GM19240 (cell line): ENCODE measurements at regions not wholly inside any gene's neighbourhood (a gene's known extent, or its start where the extent isn't known, plus 50 kb on each side); places are given as distances from the start of the nearest gene placed in this dataset.
"Not testable (repeated sequence)": the region's sequence is repeated elsewhere in the genome, so short reads cannot be mapped to it uniquely, and the experiment has no call there.

Source experiments
- DNase-seq: peaks from one replicate; pipeline ENCODE4 v3.0.0; 2011; ENCODE audit warnings: low spot score; ENCODE audit not compliant: insufficient read length

DNA sequence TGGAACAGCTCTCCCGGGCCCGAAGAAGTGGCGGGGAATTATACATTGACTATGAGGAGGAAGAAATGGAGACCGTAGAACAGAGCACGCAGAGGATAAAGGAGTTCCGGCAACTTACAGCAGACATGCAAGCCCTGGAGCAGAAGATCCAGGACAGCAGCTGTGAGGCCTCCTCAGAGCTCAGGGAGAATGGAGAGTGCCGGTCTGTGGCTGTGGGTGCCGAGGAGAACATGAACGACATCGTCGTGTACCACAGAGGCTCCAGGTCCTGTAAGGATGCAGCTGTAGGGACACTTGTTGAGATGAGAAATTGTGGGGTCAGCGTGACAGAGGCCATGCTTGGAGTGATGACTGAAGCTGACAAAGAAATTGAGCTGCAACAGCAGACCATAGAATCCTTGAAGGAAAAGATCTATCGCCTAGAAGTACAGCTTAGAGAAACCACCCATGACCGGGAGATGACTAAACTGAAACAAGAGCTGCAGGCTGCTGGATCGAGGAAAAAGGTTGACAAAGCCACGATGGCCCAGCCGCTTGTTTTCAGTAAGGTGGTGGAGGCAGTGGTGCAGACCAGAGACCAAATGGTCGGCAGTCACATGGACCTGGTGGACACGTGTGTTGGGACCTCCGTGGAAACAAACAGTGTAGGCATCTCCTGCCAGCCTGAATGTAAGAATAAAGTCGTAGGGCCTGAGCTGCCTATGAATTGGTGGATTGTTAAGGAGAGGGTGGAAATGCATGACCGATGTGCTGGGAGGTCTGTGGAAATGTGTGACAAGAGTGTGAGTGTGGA is 129.5 kb upstream of the DMRT1 start:
- DNase-seq = no peak

DNA sequence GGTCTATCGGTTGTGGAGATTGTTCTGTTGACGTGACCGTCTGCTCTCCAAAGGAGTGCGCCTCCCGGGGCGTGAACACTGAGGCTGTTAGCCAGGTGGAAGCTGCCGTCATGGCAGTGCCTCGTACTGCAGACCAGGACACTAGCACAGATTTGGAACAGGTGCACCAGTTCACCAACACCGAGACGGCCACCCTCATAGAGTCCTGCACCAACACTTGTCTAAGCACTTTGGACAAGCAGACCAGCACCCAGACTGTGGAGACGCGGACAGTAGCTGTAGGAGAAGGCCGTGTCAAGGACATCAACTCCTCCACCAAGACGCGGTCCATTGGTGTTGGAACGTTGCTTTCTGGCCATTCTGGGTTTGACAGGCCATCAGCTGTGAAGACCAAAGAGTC is 128.9 kb upstream of the DMRT1 start:
- DNase-seq = no peak

DNA sequence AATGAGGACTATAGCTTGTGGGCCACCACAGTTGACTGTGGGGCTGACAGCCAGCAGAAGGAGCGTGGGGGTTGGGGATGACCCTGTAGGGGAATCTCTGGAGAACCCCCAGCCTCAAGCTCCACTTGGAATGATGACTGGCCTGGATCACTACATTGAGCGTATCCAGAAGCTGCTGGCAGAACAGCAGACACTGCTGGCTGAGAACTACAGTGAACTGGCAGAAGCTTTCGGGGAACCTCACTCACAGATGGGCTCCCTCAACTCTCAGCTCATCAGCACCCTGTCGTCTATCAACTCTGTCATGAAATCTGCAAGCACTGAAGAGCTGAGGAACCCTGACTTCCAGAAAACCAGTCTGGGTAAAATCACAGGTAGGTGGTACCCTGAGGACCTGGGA is 128.4 kb upstream of the DMRT1 start:
- DNase-seq = no peak

DNA sequence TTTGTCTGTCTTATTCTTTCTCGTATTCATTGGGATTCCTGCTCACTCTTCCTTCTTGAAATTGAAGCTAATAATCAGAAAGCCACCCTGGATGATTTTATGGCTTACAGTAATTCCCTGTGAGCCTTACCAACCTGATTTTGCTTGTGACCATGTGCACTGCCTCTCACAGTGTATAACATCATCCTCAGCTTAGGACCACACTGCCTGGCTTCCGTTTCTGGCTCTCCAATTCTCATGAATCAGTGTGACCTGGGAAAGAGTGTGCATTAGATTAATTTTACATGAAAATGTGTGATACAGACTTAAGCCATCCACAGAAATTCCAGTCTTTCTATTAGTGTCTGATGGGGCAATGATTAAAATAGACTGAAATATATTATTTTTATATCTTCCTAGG is 126.8 kb upstream of the DMRT1 start:
- DNase-seq = no peak

DNA sequence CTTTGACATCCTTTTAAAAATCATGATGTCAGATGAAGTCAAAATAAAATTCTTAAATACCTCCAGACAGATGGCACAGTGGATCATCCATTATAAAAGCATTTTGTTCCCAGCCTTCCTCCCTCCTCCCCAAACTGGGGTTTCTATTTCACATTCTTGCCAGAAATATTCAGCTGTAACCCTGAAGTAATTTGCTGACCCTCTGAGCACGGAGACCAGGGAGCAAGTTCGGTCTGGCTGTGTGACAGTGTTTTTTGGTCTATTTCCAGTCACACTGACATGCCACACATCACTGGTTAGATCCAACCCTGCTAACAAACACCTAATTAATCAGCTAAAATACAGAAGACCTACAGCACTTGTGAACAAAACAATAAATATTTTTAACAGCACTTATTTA is 126.2 kb upstream of the DMRT1 start:
- DNase-seq = no peak

DNA sequence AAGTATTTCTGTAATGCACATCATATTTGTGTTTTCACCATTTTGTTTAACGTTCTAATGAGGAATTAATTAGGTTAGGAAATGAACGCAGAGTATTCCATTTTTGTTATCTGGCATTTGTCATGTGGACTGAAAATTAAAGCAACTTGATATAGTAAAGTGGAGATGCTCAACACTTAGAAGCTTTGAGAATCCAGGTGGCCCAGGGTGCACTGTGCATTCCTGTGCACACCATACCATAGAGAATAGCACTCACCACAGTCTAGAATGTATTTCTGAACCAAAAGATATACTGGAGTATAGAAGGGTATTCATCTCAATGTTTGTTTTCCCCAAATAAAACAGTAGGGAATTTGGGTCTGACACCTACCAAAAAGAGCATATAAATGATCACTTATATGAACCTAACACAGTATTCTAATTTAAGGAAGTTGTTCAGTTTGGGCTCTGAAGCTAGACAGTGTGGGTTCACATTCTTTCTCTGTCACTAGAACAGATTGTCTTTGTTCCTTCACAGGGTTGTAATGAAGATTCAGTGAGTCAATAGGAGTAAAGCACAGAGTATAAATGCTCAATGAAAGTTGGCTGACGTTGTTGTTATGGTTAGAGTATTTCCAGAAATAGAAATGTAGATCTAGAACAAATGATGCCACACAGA is 125.6 kb upstream of the DMRT1 start:
- no peak for DNase-seq

DNA sequence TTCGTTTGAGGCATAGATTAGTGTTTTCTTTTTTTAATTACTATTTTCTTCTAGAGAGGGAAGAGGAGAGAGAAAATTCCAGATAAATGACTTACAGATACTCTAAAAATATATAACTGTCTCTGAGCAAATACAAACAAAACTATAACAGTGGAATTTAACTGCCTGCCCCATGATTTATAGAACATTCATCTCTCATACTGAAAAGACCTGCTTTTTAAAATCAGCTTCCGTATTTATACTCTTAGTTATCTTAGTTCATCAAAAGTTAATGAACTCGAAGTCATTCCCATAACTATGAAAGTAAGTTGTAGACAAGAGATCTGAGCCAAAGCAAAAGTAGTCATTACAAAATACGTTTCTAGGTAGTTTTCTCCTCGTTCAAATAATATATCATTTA is 123.8 kb upstream of the DMRT1 start:
- no peak for DNase-seq

DNA sequence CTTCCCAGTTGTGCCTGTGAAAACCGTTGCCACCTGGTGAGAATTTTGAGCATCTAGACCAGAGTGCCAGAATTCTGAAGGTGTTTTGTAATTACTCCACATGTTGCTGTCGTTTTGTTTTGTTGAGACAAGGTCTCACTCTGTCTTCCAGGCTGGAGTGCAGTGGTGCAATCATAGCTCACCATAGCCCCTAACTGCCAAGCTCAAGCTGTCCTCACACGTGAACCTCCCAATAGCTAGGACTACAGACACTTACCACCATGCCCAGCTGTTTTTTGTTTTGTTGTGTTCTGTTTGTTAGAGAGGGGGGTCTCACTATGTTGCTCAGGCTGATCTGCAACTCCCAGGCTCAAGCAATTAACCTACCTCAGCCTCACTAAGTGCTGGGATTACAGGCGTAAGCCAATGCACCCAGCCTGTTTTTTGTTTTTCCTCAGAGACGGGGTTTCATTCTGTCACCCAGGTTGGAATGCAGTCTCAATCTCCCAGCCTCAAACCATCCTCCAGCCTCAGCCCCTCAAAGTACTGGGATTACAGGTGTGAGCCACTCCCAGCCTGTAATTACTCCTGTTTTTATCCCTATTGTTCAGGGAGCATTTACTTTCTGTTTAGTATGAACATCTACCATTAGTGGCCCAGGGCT is 121.1 kb upstream of the DMRT1 start:
- no peak for DNase-seq

DNA sequence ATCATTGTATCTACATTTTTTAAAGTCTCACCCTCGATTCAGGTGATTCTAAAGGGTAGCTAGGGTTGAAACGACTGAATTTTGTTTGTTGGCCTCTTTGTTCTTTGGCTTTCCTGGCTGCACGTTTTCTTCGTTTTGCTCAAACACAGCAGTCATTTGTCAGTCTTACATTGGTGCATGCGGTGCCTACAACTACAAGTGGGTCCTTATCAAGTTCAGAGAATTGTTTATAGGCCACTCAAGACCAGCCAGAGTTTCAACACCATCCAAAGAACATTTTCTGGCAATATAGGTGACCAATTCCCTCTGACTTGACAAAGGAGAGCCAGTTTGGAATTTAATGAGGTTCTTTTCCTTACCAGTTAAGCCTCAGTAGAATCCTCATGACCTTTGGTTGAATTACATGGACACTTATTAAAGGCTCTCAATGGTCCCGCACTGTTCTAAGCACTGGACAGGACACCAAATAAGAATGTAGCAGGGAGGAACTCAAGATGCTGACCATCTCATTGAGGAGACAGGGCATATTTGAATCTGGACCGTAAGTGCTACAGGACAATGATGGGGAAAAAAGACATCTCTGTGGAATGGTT is 119.0 kb upstream of the DMRT1 start:
- no peak for DNase-seq

DNA sequence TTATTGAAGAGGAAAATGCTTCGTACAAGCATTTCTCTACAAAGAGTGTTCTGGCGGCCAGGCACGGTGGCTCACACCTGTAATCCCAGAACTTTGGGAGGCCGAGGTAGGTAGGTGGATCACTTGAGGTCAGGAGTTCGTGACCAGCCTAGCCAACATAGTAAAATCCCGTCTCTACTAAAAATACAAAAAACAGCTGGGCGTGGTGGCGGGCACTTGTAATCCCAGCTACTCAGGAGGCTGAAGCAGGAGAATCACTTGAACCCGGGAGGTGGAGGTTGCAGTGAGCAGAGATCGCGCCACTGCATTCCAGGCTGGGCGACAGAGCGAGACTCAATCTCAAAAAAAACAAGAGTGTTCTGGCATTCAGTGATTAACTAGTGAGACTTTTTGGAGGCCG is 117.0 kb upstream of the DMRT1 start:
- DNase-seq = not testable (repeated sequence)

DNA sequence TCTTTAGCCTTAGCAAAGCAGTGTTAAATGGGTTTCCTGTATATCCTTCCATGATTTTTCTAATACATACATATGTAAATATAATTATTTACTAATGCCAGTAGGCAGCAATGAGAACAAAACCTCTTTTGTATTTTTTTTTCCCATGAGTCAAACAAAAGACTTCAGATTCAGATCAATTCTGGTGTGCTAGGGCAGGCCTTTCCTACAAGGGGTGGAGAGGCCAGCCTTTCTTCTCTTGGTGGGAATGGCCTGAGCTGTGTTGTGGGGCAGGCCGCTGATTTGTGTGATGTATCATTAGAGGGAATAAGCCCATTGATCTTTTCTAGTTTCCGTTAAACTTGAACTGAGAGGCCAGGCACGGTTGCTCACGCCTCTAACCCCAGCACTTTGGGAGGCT is 115.5 kb upstream of the DMRT1 start:
- no peak for DNase-seq

DNA sequence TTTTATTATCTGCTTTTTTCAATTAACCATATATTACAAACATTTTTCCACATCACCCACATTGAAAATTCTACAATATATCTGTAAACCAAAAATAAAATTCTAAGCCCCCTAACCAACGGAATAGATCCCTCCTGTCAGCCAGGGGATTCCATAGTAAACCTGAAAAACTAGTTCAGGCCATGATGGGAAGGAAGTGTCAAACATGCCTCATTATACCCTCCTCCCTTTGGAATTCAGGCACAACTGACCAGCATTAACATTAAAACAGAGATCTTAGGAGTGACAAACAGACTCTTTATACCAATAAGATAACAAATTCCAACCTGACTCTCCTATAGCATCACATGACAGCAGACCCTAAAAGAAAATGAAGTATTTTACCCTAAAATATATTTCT is 113.7 kb upstream of the DMRT1 start:
- DNase-seq = no peak

DNA sequence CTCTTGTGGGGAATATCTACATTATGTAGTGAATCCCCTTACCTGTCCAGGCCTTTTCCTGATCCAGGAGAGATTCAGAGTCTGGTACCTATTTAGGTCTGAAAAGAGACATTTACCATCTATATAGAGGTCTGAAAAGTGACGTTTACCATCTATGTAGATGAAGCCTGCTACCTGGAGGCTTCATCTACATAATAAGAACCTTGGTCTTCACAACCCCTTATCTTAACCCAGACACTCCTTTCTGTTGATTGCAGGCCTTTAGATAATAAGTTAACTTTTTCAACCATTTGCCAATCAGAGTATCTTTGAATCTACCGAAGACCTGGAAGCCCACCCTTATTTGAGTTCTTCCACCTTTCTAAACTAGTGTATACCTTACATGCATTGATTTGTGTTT is 113.0 kb upstream of the DMRT1 start:
- no peak for DNase-seq

DNA sequence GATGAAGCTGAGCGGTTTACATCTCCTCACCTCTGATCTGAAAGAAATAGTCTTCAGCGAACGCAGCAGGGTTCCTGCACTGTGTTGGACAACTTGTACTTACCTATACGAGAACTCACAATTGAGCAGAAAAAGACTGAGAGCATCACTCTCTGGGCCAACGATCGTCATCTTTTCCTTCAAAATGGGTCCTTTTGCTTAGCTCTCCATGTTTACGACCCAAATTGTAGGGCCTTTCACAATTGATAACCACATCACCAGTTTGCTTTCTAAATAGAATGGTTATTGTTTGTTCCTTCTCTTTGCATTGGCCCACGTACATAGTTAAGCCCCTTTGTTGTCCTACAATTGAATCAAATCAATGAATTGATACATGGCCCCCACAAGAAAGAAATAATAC is 110.0 kb upstream of the DMRT1 start:
- no peak for DNase-seq

DNA sequence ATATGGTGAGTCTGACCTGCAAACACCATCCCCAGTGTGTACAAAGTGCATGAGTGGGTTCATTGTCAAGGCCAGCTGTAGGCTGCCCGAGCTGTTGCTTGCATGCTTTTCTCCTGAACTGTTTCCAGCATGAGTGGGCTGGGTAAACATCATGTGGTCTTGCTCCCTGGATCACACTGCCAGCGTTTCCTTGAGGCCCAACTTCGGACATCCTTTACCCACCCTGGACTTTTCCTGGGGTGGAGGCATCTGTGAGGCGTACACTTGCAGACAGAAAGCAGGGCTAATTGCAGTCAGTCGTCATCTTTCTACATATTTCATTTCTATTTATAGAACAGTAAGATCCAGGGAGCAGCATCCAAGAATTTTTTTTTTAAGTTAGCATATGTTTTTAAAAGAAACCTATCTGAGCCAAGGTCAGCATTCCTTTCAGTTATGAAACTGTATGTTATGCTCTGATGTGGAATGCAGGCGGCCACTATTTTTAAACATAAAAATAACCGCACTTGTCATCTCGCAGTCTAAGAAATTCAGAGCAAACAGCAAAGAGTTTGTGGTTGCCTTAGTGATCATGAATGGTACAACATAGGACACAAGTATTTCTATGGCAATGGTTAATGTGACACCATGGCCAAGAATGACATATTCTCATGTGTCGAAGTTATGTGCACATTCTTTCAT is 106.5 kb upstream of the DMRT1 start:
- DNase-seq = no peak

DNA sequence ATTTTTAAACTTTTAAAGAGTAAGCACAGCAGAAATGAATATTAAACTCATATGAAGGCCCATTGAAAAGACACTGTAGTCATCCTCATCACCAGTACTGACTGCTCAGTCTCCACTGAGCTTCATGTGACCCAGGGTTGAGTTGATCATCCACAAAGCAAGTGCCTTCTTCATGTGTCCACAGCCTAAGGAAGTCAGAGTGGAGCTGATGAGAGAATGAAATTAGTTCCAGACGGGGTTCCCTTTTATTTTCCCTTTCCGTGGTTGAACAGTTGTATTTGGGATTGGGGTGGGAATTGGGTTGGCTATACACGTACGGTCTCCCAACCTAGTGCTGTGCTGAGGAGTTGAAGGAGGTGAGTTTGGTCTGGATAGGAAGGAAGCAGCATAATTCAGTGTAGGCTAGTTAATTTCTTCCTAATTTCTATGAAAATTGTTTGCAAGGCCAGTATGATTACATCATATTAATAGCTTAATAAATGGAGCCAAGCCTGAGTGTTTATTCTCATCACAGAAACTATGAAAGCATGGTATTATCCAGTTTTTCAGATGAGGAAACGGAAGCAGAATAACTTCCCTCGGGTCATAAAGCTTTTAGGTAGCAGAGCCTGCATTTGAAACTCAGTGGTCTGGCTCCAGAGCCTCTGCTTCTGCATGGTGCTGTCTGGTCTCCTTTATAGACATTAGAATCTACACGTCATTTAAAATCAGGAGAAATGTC is 103.9 kb upstream of the DMRT1 start:
- DNase-seq = no peak

DNA sequence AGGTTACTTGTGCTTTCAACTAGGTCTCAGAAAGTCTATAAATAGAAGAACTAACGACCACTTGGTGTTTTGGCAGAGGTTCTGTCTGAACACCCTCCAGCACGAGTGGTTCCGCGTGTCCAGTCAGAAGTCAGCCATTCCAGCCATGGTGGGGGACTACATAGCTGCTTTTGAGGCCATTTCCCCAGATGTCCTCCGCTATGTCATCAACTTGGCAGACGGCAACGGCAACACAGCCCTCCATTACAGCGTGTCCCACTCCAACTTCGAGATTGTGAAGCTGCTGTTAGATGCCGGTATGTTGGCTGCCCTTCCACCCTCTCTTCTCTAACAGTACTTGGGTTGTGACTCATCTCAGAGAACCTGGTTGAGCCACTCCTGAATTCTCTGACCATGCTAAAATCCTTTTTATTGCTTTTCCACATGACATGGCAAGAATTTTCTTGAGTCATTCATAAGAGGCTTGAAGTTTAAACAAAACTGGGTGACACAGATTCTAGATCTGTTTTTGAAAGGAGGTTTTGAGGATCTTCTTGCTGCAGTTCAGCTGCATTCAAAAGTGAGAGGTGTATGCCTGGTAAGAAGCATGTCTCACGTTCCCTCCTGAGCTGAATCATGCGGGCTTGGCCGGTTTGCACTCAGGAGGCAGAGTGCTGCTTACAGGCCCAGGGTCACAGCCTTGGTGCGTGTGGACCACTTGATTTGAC is 103.1 kb upstream of the DMRT1 start:
- DNase-seq = no peak

DNA sequence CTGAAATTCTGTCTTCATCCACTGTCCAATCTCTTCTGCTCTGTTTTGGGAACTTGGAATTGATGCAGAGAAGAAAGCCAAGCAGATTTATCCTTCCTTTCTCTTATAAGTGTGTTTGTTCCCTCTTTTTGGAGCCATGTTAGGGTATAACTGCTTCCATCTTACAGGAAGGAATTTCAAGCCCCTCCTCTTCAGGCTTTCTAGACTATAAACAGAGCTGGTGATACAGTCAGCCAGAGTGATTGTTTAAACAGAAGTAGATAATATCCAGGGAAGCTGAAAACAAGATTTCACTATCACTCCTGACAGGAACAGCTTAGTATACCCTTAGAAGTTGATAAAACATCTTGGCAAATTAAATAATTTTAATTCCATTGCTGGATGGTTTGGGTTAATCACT is 102.1 kb upstream of the DMRT1 start:
- no peak for DNase-seq

DNA sequence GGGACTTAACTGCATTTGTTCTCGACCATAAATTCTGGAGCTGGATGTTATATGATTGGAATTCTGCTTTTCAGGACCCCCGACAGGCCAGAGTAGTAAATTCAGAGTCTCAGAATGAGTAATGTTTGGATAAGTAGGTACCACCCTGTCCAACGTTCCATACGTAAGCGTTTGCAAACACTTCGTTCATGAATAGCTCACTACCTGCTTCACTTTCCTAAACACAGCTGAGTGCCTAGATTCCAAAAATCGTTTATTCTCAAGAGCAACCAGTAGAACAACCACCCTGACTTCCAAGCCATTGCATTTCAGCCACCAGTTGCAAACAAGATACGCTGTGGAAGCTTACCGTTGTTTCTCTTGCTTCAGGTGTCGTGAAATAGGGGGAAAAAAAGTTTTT is 101.3 kb upstream of the DMRT1 start:
- no peak for DNase-seq

DNA sequence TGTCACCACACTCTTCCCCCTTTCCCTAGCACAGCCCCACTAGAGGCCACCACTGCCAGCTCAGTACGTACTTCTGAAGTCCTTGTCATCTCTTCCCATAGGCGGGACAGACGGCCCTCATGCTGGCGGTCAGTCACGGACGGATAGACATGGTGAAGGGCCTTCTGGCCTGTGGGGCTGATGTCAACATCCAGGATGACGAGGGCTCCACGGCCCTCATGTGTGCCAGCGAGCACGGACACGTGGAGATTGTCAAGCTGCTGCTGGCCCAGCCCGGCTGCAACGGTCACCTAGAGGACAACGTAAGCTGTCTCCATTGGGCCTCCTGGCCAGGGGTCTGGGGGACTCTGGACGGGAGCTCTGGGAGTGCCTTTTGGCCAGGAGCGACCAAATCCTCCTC is 99.4 kb upstream of the DMRT1 start:
- DNase-seq = no peak
